ENCODE measurements at regions not wholly inside any gene's neighbourhood (a gene's known extent, or its start where the extent isn't known, plus 50 kb on each side); places are given as distances from the start of the nearest gene placed in this dataset.
"Not testable (repeated sequence)": the region's sequence is repeated elsewhere in the genome, so short reads cannot be mapped to it uniquely, and the experiment has no call there.

DNA sequence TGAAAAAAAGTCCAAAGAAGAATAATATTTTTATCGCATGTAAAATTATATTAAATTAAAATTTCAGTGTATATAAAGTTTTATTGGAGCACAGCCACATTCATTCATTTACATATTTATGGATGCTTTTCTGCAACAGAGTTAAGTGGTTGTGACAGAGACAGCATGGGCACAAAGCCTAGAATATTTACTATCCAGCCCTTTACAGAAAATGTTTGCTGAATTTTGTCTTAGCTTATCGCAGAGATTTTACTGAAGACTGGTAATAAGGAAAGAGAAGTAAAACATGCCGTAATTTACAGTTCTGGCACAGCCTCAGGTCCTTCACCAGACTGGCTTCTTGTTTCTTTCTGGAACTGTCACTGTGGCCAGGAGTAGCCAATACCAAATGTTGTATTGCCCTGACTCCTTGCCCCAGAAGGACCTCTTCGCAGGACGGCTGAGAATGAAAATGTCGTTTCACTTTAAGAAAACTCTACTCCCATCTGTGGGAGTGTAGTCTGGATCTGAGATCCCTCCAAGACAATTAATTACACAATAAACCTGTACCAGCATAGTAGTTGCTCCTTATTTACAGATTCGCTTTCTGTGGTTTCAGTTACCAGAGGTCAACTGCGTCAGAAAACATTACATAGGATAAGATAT is 94.9 kb upstream of the GOT2 start:
- DNase-seq (ENCODE audit: low read depth in 2 of 2) = no peak

DNA sequence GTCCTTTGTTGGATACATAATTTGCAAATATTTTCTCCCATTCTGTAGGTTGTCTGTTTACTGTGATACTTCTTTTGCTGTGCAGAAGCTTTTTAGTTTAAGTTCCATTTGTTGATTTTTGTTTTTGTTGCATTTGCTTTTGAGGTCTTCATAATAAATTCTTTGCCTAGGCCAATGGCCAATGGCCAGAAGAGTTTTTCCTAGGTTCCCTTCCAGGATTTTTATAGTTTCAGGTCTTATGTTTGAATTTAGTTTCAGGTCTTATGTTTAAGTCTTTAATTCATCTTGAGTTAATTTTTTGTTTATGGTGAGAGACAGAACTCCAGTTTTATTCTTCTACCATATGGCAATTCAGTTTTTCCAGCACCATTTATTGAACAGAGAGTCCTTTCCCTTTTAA is 90.1 kb upstream of the GOT2 start:
- no peak for DNase-seq (ENCODE audit: low read depth in 2 of 2)

DNA sequence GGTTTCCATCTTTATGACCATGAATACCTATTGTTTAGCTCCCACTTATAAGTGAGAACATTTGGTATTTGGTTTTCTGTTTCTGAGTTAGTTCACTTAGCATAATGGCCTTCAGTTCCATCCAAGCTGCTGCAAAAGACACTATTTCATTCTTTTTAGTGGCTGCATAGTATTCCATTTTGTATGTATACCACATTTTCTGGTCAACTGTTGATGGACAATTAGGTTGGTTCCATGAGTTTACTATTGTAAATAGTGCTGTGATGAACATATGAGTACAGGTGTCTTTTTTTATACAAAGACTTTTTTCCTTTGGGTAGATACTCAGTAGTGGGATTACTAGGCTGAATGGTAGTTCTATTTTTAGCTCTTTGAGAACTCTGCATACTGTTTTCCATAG is 87.8 kb upstream of the GOT2 start:
- no peak for DNase-seq (ENCODE audit: low read depth in 2 of 2)

DNA sequence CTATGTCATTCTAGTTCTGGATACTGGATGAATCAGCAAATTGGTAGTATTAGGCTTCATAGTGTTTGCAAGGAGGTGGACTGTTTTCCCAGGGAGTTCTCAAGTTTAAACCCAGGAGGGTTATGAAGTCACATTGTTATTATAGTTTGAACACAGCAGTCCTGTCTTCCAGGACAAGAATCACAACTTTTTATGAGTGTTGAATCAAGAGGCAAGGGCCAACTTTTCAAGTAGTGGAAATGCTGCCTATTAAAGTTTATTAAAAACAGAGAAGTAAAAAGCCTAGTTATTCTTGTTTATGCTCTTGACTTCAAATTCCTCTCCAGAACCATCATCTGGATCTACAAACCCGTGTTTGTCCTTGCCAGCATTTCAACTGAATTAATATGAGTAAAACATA is 86.3 kb upstream of the GOT2 start:
- DNase-seq (ENCODE audit: low read depth in 2 of 2) = no peak

DNA sequence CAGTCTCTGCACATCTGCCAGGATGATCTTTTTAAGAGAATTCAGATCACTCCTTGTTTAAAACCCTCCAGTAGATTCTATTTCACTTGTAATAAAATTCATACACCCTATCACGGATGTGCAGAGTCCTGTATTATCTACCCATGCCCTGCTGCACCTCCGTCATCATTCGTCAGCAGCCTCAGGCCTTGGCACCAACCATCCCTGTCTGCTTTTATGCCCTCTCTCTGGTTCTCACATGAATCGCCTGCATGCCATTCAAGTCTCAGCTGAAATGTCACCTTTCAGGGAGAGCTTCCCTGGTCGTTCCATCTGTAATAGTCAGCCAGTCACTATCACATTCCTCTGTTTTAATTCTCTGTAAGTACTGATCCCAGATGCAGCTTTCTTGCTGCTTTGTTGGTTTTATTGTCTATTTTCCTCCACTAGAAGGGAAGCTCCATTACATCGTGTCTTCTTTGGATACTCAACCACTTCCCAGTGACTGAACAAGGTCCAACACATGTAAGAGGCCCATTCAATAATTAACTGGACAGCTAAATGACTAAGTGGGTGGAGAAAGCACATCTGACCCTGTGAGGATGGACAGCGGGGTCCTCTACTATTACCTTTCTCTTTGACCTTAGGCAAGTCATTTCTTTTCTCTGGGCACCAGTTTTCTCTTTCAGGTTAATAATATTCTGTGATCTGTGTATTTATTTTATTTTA is 81.2 kb upstream of the GOT2 start:
- DNase-seq (ENCODE audit: low read depth in 2 of 2) = no peak

DNA sequence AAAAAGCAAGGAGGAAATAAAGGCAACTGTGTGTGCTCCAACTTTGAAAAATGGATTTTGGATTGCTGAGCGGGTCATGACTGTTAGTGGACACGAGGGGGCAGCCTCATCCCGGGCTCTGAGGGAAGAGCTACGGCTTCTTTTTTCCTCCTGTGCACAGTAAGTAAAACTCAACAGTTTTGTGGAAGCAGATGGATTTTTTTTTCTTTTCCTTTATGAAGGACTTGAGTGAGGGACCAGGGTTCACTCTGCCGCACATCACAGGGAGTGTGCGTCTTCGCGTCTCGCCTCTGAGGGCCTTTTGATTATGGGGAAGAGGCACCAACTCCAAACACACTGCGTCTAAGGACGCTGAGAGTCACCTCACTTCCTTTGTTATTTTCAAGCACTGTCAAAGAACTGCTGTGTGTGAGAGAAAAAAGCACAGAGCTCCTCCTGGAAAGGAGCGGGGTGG is 80.3 kb upstream of the GOT2 start:
- peak; percentile 10 to 39 for DNase-seq (ENCODE audit: low read depth in 2 of 2)

DNA sequence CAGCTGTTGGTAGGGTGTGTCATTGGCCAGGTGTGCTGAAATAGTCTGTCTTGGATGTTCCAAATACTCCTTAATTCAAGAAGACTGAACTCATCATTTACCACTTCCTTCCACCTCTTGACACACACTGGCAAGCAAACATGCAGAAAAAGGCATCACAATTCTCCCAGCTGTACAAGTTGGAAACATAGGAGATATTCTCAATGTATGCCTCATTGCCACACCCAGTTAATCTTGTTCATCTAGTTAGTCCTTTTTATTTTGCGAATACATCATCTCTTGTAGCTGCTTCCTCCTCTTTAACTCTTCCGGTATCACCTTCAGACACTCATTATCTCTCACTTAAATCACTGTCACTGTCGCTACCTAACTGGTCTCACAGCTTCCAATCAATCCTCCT is 75.1 kb upstream of the GOT2 start:
- DNase-seq (ENCODE audit: low read depth in 2 of 2) = no peak

DNA sequence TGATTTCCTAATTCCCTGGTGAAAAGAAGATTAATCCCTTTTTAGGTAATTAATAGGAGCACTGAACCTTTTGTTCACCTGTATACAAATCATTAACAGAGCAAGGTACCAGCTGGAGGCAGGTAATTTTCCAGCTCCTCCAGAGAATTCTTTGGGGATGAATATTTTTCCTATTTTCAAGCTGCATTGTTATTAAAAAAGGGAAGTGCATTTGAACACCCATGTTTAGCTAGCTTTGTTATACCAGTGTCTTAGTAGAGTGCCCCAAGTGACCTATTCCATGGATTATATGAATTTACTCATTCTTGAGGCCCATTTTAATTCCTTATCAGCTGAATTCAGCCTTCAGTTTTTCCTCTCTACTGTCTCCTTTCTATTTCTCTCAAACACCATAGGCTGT is 73.2 kb upstream of the GOT2 start:
- no peak for DNase-seq (ENCODE audit: low read depth in 2 of 2)

DNA sequence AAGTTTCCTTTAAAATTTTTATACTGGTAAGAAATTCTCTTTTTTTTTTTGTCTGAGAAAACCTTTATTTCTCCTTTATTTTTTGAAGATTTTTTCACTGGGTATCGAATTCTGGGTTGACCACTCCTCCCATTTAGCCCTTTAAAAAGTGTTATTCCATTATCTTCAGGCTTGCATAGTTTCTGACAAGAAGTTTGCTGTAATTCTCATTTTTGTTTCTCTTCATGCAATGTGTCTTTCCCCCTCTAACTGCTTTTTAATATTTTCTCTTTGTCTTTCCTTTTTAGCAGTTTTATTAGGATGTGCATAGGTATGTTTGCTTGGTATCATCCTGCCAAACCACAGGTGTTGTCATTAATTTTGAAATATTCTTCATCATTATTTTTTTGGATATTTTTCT is 67.7 kb upstream of the GOT2 start:
- no peak for DNase-seq (ENCODE audit: low read depth in 2 of 2)

DNA sequence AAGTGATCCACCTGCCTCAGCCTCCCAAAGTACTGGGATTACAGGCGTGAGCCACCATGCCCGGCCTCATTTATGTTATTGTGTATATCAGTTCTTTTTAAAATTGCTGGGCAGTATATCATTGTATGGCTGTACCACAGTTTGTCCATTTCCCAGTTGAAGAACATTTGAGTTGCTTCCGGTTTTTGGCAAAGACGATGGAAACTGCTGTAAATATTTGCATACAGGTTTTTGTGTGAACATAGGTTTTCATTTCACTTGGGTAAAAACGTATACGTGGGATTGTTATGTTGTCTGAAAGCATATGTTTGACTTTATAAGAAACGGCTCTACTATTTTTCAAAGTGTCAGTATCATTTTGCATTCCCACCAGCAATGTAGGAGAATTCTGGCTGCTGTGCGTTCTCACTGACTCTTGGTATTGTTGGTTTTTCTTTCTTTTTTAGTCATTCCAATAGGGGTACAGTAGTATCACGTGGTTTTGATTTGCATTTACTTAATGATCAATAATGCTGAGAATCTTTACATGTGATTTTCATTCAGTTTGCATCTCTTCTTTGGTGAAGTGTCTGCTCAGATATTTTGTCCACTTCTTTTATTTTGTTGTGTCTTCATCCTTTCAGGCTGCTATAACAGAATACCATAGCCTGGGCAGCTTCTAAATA is 63.2 kb upstream of the GOT2 start:
- no peak for DNase-seq (ENCODE audit: low read depth in 2 of 2)

DNA sequence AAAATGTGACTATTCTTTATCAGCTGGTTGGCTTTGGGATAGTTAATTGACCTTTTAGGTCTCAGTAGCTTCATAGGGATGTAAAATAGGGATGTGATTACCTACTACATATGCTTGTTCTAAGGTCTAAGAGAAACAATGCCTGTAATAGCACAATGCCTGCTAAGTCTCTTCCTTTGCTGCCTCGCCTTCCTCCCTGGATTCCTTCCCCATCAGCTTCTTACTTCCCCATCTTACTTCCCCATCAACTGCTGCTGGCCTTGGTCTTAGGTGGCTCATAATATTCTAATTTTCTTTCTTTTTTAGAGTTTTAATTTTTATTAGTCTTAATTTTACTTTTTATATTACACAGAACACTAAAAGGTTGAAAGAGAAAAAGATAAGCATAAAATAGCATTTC is 59.2 kb upstream of the GOT2 start:
- DNase-seq (ENCODE audit: low read depth in 2 of 2) = no peak

DNA sequence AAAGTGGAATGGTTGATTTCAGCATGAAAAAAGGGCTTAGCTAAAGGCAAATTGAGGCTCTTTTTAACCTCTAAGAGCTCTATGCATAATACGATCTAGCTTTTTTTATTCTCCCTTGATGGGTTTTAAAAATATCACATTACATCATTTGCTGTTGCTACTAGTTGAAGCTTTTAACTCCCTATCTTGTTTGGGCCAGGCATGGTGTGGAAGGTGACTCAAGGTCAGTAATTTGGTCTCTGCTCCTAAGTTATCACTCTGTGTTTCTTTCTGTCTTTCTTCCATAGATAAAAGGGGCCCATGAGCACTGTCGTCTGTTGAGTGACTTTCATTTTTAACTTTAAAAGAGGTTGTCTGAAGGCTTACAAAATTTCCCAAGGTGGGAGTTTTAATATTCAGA is 58.1 kb upstream of the GOT2 start:
- no peak for DNase-seq (ENCODE audit: low read depth in 2 of 2)

DNA sequence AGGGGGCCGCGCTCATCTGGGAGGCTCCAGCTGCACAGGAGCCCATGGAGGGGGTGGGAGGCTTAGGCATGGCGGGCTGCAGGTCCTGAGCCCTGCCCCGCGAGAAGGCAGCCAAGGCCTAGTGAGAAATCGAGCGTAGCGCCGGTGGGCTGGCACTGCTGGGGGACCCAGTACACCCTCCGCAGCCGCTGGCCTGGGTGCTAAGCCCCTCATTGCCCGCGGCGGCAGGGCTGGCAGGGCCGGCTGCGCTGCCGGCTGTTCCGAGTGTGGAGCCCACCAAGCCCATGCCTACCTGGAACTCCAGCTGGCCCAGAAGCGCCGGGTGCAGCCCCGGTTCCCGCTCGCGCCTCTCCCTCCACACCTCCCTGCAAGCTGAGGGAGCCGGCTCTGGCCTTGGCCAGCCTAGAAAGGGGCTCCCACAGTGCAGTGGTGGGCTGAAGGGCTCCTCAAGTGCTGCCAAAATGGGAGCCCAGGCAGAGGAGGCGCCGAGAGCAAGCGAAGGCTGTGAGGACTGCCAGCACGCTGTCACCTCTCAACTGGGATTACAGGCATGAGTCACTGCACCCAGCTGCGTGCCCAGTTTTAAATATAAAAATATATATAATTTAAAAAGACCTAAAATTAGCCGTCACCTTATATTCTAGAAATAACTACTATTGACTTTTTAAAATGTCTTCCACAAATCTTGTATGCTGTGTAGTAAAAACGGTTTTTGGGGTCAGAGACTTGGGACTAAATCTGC is 56.9 kb upstream of the GOT2 start:
- not testable (repeated sequence) for DNase-seq (ENCODE audit: low read depth in 2 of 2)

DNA sequence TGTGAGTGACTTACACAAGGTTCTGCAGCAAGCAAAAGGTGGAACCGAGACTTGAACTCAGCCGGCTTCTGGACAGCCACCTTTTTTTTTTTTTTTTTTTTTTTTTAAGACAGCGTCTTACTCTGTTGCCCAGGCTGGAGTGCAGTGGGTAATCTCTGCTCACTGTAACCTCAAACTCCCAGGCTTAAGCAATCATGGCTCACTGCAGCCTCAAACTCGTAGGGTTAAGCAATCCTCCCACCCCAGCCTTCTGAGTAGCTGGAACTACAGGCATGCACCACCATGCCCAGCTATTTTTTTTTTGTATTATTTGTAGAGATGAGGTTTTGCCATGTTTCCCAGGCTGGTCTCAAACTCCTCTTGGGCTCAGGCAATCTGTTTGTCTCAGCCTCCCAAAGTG is 55.2 kb upstream of the GOT2 start:
- DNase-seq (ENCODE audit: low read depth in 2 of 2) = no peak

All from stimulated activated CD4-positive, alpha-beta T cell treated with anti-CD3 and anti-CD28 coated beads, Interleukin-4, amount 100 ng/mL, for 48 hours (primary cell).